NT2/D1 (cell line): ENCODE measurements at regions not wholly inside any gene's neighbourhood (a gene's known extent, or its start where the extent isn't known, plus 50 kb on each side); places are given as distances from the start of the nearest gene placed in this dataset.
"Not testable (repeated sequence)": the region's sequence is repeated elsewhere in the genome, so short reads cannot be mapped to it uniquely, and the experiment has no call there.

Experiments used
- SUZ12 ChIP-seq: IDR thresholded peaks from 2 replicates; pipeline ENCODE4 v1.6.1; 2011; ENCODE audit not compliant: insufficient read length, insufficient read depth; ENCODE audit errors: extremely low read depth
- YY1 ChIP-seq: IDR thresholded peaks from 2 replicates; pipeline ENCODE4 v1.6.1; 2011; ENCODE audit not compliant: insufficient read length, insufficient read depth

DNA sequence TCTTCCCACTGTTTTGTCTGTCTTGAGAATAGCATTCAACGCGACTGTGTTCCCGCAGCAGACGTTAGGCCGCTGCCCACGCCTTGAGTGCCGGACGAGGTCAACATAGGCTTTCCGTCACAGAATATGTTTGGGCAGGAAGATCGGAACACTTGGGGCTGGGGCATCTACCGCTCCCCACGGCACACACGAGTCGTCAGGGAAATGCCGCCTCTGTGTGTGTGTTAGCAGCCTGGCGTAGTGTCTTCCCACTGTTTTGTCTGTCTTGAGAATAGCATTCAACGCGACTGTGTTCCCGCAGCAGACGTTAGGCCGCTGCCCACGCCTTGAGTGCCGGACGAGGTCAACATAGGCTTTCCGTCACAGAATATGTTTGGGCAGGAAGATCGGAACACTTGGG, 164.4 kb downstream of the PLS3 start:
- not testable (repeated sequence) for TF ChIP-seq SUZ12, YY1
